A549 (cell line): ENCODE measurements at regions not wholly inside any gene's neighbourhood (a gene's known extent, or its start where the extent isn't known, plus 50 kb on each side); places are given as distances from the start of the nearest gene placed in this dataset.

ENCODE experiments used
- ATAC-seq, 2 experiments: fragments of 200-7000 bp in 1 of 2; fragments of >200 bp in 1 of 2; cut with Nextera tagmentation in 1 of 2; cut with Tn5 transposase in 1 of 2; 3 replicates each; pipeline versions ENCODE4 v1.8.0 to v1.9.1; 2018 to 2020; ENCODE audit warnings: mild to moderate bottlenecking in 1 of 2, moderate library complexity in 1 of 2
- CTCF ChIA-PET: fragments of 300-600 bp; sonication (Branson Sonifier 250); formaldehyde crosslinking; extraction: SDS; loops from one replicate; lab custom pipeline; 2021; ENCODE audit warnings: antibody characterized with exemption, inconsistent platforms; lab: Yijun Ruan, JAX
- POLR2A ChIA-PET: fragments of 350-600 bp; formaldehyde crosslinking; extraction: SDS; loops from one replicate; lab custom pipeline; 2021; ENCODE audit warnings: antibody characterized with exemption, inconsistent platforms; lab: Yijun Ruan, JAX
- DNase-seq, 2 experiments: peaks; one replicate each; pipeline versions ENCODE4 v3.0.0 to v3.0.0-alpha.2; 2011 to 2016; ENCODE audit warnings: low read depth in 1 of 2, low spot score in 1 of 2
- FAIRE-seq: peaks from 2 replicates; lab custom pipeline; 2011; peaks lifted over from hg19 to GRCh38; lab: Jason Lieb, UNC
- H3K27ac ChIP-seq, 2 experiments: fragments of >200 bp; sonication (Bioruptor Twin); formaldehyde crosslinking; 3 replicates each; pipeline ENCODE4 v1.5.1; 2016 to 2017
- H3K4me1 ChIP-seq: fragments of >200 bp; sonication (Bioruptor Twin); formaldehyde crosslinking; 3 replicates; pipeline ENCODE4 v1.6.1; 2016
- H3K4me2 ChIP-seq: fragments of >200 bp; sonication (Bioruptor Twin); formaldehyde crosslinking; 3 replicates; pipeline ENCODE4 v1.6.1; 2016
- H3K4me3 ChIP-seq: fragments of >200 bp; sonication (Bioruptor Twin); formaldehyde crosslinking; 3 replicates; pipeline ENCODE4 v1.5.1; 2016
- H3K9me3 ChIP-seq: fragments of >200 bp; sonication (Bioruptor Twin); formaldehyde crosslinking; 3 replicates; pipeline ENCODE4 v1.6.1; 2016
- BHLHE40 ChIP-seq: IDR thresholded peaks from 2 replicates; pipeline ENCODE4 v1.6.1; 2012; ENCODE audit warnings: low read depth, low read length, inconsistent platforms
- CEBPB ChIP-seq, 2 experiments: fragments of >200 bp in 1 of 2; sonication (Bioruptor Twin) in 1 of 2; formaldehyde crosslinking in 1 of 2; IDR thresholded peaks; 2 replicates each; pipeline ENCODE4 v1.6.1; 2012 to 2016
- CHD4 ChIP-seq: fragments of 200-600 bp; sonication (generic); IDR thresholded peaks from 2 replicates; pipeline ENCODE4 v1.6.1; 2016; ENCODE audit warnings: antibody characterized with exemption, mild to moderate bottlenecking, borderline replicate concordance
- CTCF ChIP-seq: fragments of >200 bp; sonication (Bioruptor Twin); formaldehyde crosslinking; IDR thresholded peaks from 3 replicates; pipeline ENCODE4 v1.5.1; 2016
- EHMT2 ChIP-seq: fragments of 200-600 bp; sonication (generic); IDR thresholded peaks from 2 replicates; pipeline ENCODE4 v1.6.1; 2016; ENCODE audit warnings: antibody characterized with exemption, low read depth, mild to moderate bottlenecking, moderate library complexity
- ELK1 ChIP-seq: fragments of 150-350 bp; IDR thresholded peaks from 2 replicates; pipeline ENCODE4 v1.6.1; 2014; ENCODE audit warnings: low read depth, mild to moderate bottlenecking, low read length
- EP300 ChIP-seq, 2 experiments: fragments of >200 bp; sonication (Bioruptor Twin); formaldehyde crosslinking; IDR thresholded peaks; 2 replicates in 1 of 2; 3 replicates in 1 of 2; pipeline ENCODE4 v1.6.1; 2016 to 2017
- ESRRA ChIP-seq: fragments of 150-350 bp; IDR thresholded peaks from 2 replicates; pipeline ENCODE4 v1.6.1; 2014; ENCODE audit warnings: mild to moderate bottlenecking, low read length, borderline replicate concordance
- FOSB ChIP-seq: fragments of 250-450 bp; sonication (Bioruptor Pico); IDR thresholded peaks from 2 replicates; pipeline ENCODE4 v1.5.0; 2020; ENCODE audit warnings: mild to moderate bottlenecking, moderate library complexity
- FOSL2 ChIP-seq, 2 experiments: fragments of 450-650 bp in 1 of 2; fragments of >200 bp in 1 of 2; sonication (Bioruptor Twin) in 1 of 2; formaldehyde crosslinking; IDR thresholded peaks; 2 replicates each; pipeline versions ENCODE4 v1.5.0 to v1.6.1; 2016 to 2020; ENCODE audit warnings: mild to moderate bottlenecking in 1 of 2, moderate library complexity in 1 of 2
- GATA3 ChIP-seq: IDR thresholded peaks from 2 replicates; pipeline ENCODE4 v1.6.1; 2012; ENCODE audit warnings: borderline replicate concordance
- HEYL ChIP-seq: fragments of 250-450 bp; sonication (Bioruptor Pico); IDR thresholded peaks from 2 replicates; pipeline ENCODE4 v1.8.0; 2021; ENCODE audit warnings: mild to moderate bottlenecking, moderate library complexity
- HOXB5 ChIP-seq: fragments of 250-450 bp; sonication (Bioruptor Pico); IDR thresholded peaks from 2 replicates; pipeline ENCODE4 v1.5.0; 2020; ENCODE audit warnings: mild to moderate bottlenecking, moderate library complexity
- KDM1A ChIP-seq: fragments of 200-600 bp; sonication (generic); IDR thresholded peaks from 2 replicates; pipeline ENCODE4 v1.6.1; 2016; ENCODE audit warnings: low read depth, mild to moderate bottlenecking
- KDM5A ChIP-seq: fragments of 200-600 bp; sonication (generic); IDR thresholded peaks from 2 replicates; pipeline ENCODE4 v1.6.1; 2016; ENCODE audit warnings: antibody characterized with exemption, mild to moderate bottlenecking
- MAFK ChIP-seq: fragments of 450-650 bp; IDR thresholded peaks from 2 replicates; pipeline ENCODE4 v1.6.1; 2014; ENCODE audit not compliant: partially characterized antibody
- MAX ChIP-seq: IDR thresholded peaks from 2 replicates; pipeline ENCODE4 v1.6.1; 2012
- MYC ChIP-seq: IDR thresholded peaks from 2 replicates; pipeline ENCODE4 v1.6.1; 2012; ENCODE audit warnings: mild to moderate bottlenecking, inconsistent platforms, low read length, improper control_type of control experiment, borderline replicate concordance
- PHF8 ChIP-seq: fragments of 200-600 bp; sonication (generic); IDR thresholded peaks from 2 replicates; pipeline ENCODE4 v1.6.1; 2016; ENCODE audit warnings: low read depth, mild to moderate bottlenecking, antibody characterized with exemption, moderate library complexity, borderline replicate concordance
- RARB ChIP-seq: fragments of 250-450 bp; sonication (Bioruptor Pico); IDR thresholded peaks from 2 replicates; pipeline ENCODE4 v1.8.0; 2021; ENCODE audit warnings: mild to moderate bottlenecking, moderate library complexity
- RFX5 ChIP-seq: fragments of 450-650 bp; IDR thresholded peaks from 2 replicates; pipeline ENCODE4 v1.7.1; 2014; ENCODE audit warnings: antibody characterized with exemption, mild to moderate bottlenecking, moderate library complexity
- RNF2 ChIP-seq: fragments of 200-600 bp; sonication (generic); IDR thresholded peaks from 2 replicates; pipeline ENCODE4 v1.6.1; 2016; ENCODE audit warnings: low read depth, mild to moderate bottlenecking, antibody characterized with exemption, moderate library complexity, borderline replicate concordance
- TFCP2L1 ChIP-seq: fragments of 250-450 bp; sonication (Bioruptor Pico); IDR thresholded peaks from 2 replicates; pipeline ENCODE4 v1.5.0; 2021; ENCODE audit warnings: mild to moderate bottlenecking
- WGBS: methylation state at CpG from one replicate; pipeline ENCODE4 v1.1.6; 2017; ENCODE audit errors: missing lambda C conversion rate; 5-methylcytosine and 5-hydroxymethylcytosine counted together
- TF ChIP-seq, protein P1 (sequence below): fragments of 450-650 bp; IDR thresholded peaks from 2 replicates; pipeline ENCODE4 v1.6.1; 2014; ENCODE audit warnings: antibody characterized with exemption
- TF ChIP-seq, protein P2 (sequence below): fragments of 250-450 bp; sonication (Bioruptor Pico); IDR thresholded peaks from 2 replicates; pipeline ENCODE4 v1.5.0; 2020; ENCODE audit warnings: low read depth, mild to moderate bottlenecking, moderate library complexity
- TF ChIP-seq, protein P3 (sequence below): IDR thresholded peaks from 2 replicates; pipeline ENCODE4 v1.6.1; 2012
- TF ChIP-seq, protein P4 (sequence below): fragments of 200-600 bp; sonication (generic); IDR thresholded peaks from 2 replicates; pipeline ENCODE4 v1.6.1; 2016; ENCODE audit warnings: antibody characterized with exemption, mild to moderate bottlenecking, moderate library complexity

DNA sequence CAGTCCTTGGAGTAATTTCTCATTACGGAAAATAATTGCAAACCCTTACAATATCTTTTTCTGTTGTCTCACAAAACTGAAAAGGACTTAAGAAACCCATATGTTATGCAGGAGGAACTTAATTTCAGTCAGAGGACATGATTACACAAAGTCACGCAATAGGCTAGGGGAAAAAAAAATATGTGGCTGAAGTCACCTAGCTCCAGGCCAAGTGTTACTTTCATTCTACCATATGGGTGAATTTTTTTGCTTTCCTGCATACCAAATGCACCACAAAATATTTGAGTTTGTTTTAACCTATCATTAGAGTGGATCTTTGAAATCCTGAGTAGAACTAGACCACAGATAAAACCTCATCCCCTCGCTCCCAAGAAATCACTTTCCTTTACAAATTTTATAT is 523.5 kb downstream of the CAAP1 start:
- Histone ChIP-seq H3K4me2 (no peak overlapping the region), H3K4me1 (no peaks in the 10 kb centered on the region), H3K27ac (no peak overlapping the region), H3K9me3 (no peaks in the 10 kb centered on the region), H3K4me3 (no peak overlapping the region)
- ChIA-PET CTCF (no interaction called here), POLR2A (no interaction called here)
- TF ChIP-seq CEBPB (IDR thresholded peaks at IDR 0.05), result no peak
- no peak for TF ChIP-seq ELK1
- TF ChIP-seq GATA3, result no peak
- no peak for TF ChIP-seq MAX
- no peak for TF ChIP-seq HOXB5 (CRISPR knock-in tag)
- TF ChIP-seq MAFK, result no peak
- no peak for TF ChIP-seq EHMT2
- TF ChIP-seq KDM5A, result no peak
- TF ChIP-seq KDM1A, result no peak
- TF ChIP-seq HEYL (CRISPR knock-in tag), result no peak
- TF ChIP-seq EP300 (IDR thresholded peaks at IDR 0.05), result no peak
- no peak for TF ChIP-seq PHF8
- TF ChIP-seq, protein P1, sequence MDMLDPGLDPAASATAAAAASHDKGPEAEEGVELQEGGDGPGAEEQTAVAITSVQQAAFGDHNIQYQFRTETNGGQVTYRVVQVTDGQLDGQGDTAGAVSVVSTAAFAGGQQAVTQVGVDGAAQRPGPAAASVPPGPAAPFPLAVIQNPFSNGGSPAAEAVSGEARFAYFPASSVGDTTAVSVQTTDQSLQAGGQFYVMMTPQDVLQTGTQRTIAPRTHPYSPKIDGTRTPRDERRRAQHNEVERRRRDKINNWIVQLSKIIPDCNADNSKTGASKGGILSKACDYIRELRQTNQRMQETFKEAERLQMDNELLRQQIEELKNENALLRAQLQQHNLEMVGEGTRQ, result no peak
- TF ChIP-seq, protein P2, sequence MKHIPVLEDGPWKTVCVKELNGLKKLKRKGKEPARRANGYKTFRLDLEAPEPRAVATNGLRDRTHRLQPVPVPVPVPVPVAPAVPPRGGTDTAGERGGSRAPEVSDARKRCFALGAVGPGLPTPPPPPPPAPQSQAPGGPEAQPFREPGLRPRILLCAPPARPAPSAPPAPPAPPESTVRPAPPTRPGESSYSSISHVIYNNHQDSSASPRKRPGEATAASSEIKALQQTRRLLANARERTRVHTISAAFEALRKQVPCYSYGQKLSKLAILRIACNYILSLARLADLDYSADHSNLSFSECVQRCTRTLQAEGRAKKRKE (CRISPR knock-in tag), result no peak
- ATAC-seq (no peak), DNase-seq (no peak), FAIRE-seq (no peak)
- WGBS, result 31% methylated on average over 3 of the region's 3 CpGs

DNA sequence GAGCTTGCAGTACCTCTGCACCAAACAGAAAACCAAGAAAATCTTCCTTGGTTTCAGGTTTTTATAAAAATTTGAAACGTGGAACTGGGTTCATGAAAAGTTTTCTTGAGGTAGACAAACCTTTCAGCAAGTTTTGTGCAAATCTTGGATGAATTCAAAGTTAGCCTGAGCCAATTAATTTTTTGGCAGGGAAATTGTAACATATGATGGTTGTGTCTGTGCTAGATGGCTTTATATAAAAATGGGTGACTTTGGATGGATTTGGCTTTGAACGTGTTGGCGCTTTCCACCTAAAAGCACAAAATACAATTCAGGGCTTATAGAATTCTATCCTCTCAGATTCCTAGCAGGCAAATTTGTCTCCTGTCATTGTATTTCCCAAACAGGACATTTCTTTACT is 524.4 kb downstream of the CAAP1 start:
- TF ChIP-seq RARB (CRISPR knock-in tag), result no peak
- TF ChIP-seq TFCP2L1 (CRISPR knock-in tag), result no peak
- no peak for TF ChIP-seq BHLHE40
- TF ChIP-seq CHD4, result no peak
- TF ChIP-seq CTCF, result no peak
- TF ChIP-seq MYC, result no peak
- TF ChIP-seq RNF2, result no peak
- no peak for TF ChIP-seq ESRRA
- TF ChIP-seq RFX5, result no peak
- TF ChIP-seq EP300 (IDR thresholded peaks at IDR 0.05), result no peak
- TF ChIP-seq, protein P3, sequence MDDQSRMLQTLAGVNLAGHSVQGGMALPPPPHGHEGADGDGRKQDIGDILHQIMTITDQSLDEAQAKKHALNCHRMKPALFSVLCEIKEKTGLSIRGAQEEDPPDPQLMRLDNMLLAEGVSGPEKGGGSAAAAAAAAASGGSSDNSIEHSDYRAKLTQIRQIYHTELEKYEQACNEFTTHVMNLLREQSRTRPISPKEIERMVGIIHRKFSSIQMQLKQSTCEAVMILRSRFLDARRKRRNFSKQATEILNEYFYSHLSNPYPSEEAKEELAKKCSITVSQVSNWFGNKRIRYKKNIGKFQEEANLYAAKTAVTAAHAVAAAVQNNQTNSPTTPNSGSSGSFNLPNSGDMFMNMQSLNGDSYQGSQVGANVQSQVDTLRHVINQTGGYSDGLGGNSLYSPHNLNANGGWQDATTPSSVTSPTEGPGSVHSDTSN, result no peak
- TF ChIP-seq FOSL2 (IDR thresholded peaks at IDR 0.05), result no peak
- TF ChIP-seq FOSL2 (CRISPR knock-in tag; IDR thresholded peaks at IDR 0.05), result no peak
- no peak for TF ChIP-seq FOSB (CRISPR knock-in tag)
- no peak for TF ChIP-seq MAX
- no peak for TF ChIP-seq HEYL (CRISPR knock-in tag)
- TF ChIP-seq, protein P4, sequence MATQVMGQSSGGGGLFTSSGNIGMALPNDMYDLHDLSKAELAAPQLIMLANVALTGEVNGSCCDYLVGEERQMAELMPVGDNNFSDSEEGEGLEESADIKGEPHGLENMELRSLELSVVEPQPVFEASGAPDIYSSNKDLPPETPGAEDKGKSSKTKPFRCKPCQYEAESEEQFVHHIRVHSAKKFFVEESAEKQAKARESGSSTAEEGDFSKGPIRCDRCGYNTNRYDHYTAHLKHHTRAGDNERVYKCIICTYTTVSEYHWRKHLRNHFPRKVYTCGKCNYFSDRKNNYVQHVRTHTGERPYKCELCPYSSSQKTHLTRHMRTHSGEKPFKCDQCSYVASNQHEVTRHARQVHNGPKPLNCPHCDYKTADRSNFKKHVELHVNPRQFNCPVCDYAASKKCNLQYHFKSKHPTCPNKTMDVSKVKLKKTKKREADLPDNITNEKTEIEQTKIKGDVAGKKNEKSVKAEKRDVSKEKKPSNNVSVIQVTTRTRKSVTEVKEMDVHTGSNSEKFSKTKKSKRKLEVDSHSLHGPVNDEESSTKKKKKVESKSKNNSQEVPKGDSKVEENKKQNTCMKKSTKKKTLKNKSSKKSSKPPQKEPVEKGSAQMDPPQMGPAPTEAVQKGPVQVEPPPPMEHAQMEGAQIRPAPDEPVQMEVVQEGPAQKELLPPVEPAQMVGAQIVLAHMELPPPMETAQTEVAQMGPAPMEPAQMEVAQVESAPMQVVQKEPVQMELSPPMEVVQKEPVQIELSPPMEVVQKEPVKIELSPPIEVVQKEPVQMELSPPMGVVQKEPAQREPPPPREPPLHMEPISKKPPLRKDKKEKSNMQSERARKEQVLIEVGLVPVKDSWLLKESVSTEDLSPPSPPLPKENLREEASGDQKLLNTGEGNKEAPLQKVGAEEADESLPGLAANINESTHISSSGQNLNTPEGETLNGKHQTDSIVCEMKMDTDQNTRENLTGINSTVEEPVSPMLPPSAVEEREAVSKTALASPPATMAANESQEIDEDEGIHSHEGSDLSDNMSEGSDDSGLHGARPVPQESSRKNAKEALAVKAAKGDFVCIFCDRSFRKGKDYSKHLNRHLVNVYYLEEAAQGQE, result no peak
- DNase-seq (no peak), ATAC-seq (no peak), FAIRE-seq (no peak)
- Histone ChIP-seq H3K4me2 (no peak overlapping the region), H3K4me1 (no peaks in the 10 kb centered on the region), H3K9me3 (no peaks in the 10 kb centered on the region), H3K27ac (no peak overlapping the region), H3K4me3 (no peak overlapping the region)
- 43% methylated on average over 3 of the region's 3 CpGs for WGBS
- ChIA-PET POLR2A (no interaction called here), CTCF (no interaction called here)
